Erythroblast (primary cell): ENCODE measurements at regions not wholly inside any gene's neighbourhood (a gene's known extent, or its start where the extent isn't known, plus 50 kb on each side); places are given as distances from the start of the nearest gene placed in this dataset.

Experiments
- GATA1 ChIP-seq: IDR thresholded peaks from 2 replicates; pipeline ENCODE4 v1.6.1; 2011; ENCODE audit warnings: low read depth, mild to moderate bottlenecking, control low read depth, low read length, moderate library complexity
- POLR2A ChIP-seq: IDR thresholded peaks from 2 replicates; pipeline ENCODE4 v1.6.1; 2011; ENCODE audit warnings: mild to moderate bottlenecking, low read length

- TF ChIP-seq POLR2A (no peak), GATA1 (no peak)
Observed at GRCh38 chr13:47472516-47472915, 528.6 kb downstream of the SUCLA2 start.
